Hepatocyte (in vitro differentiated cells): ENCODE measurements at regions not wholly inside any gene's neighbourhood (a gene's known extent, or its start where the extent isn't known, plus 50 kb on each side); places are given as distances from the start of the nearest gene placed in this dataset.

Experiments
- DNase-seq: peaks from one replicate; pipeline ENCODE4 v3.0.0-alpha.2; 2016; ENCODE audit warnings: low spot score
- H2AFZ ChIP-seq: fragments of 200-600 bp; sonication (generic); 2 replicates; pipeline ENCODE4 v1.6.0; 2016; ENCODE audit warnings: antibody characterized with exemption, mild to moderate bottlenecking
- H3K27ac ChIP-seq: fragments of 200-600 bp; sonication (generic); 2 replicates; pipeline ENCODE4 v1.5.1; 2016; ENCODE audit warnings: mild to moderate bottlenecking
- H3K27me3 ChIP-seq: fragments of 200-600 bp; sonication (generic); 2 replicates; pipeline ENCODE4 v1.6.1; 2016
- H3K36me3 ChIP-seq: fragments of 200-600 bp; sonication (generic); replicated peaks from 2 replicates; pipeline ENCODE4 v1.5.1; 2016; ENCODE audit warnings: low read depth; ENCODE audit not compliant: insufficient read depth
- H3K4me1 ChIP-seq: fragments of 200-600 bp; sonication (generic); 2 replicates; pipeline ENCODE4 v1.5.1; 2016; ENCODE audit warnings: mild to moderate bottlenecking, moderate library complexity; ENCODE audit not compliant: insufficient read depth
- H3K4me2 ChIP-seq: fragments of 200-600 bp; sonication (generic); 2 replicates; pipeline ENCODE4 v1.6.0; 2016
- H3K4me3 ChIP-seq: fragments of 200-600 bp; sonication (generic); 2 replicates; pipeline ENCODE4 v1.5.1; 2016; ENCODE audit warnings: mild to moderate bottlenecking
- H3K79me2 ChIP-seq: fragments of 200-600 bp; sonication (generic); 2 replicates; pipeline ENCODE4 v1.6.0; 2017; ENCODE audit warnings: mild to moderate bottlenecking
- H3K9me2 ChIP-seq: fragments of 200-600 bp; sonication (generic); replicated peaks from 2 replicates; pipeline ENCODE4 v1.6.0; 2017; ENCODE audit warnings: mild to moderate bottlenecking; ENCODE audit not compliant: insufficient read depth
- H3K9me3 ChIP-seq: fragments of 200-600 bp; sonication (generic); 2 replicates; pipeline ENCODE4 v1.5.1; 2016; ENCODE audit warnings: low read depth, mild to moderate bottlenecking
- H4K20me1 ChIP-seq: fragments of 200-600 bp; sonication (generic); 2 replicates; pipeline ENCODE4 v1.6.0; 2016; ENCODE audit warnings: mild to moderate bottlenecking; ENCODE audit not compliant: insufficient read depth, poor library complexity, severe bottlenecking
- CTCF ChIP-seq: fragments of 200-600 bp; sonication (generic); IDR thresholded peaks from 2 replicates; pipeline ENCODE4 v1.5.1; 2016; ENCODE audit warnings: antibody characterized with exemption, mild to moderate bottlenecking; ENCODE audit not compliant: poor library complexity
- EZH2 ChIP-seq: fragments of 200-600 bp; sonication (generic); IDR thresholded peaks from 2 replicates; pipeline ENCODE4 v1.6.1; 2016; ENCODE audit warnings: antibody characterized with exemption, mild to moderate bottlenecking, borderline replicate concordance
- EZH2phosphoT487 ChIP-seq: fragments of 200-600 bp; sonication (generic); IDR thresholded peaks from one replicate; pipeline ENCODE4 v1.6.1; 2018; ENCODE audit warnings: antibody characterized with exemption, mild to moderate bottlenecking, low read depth, moderate library complexity; ENCODE audit not compliant: unreplicated experiment, severe bottlenecking
- WGBS: methylation state at CpG from one replicate; pipeline ENCODE4 v1.1.6; 2016; ENCODE audit warnings: low lambda C conversion rate; ENCODE audit errors: missing lambda C conversion rate; 5-methylcytosine and 5-hydroxymethylcytosine counted together

DNA sequence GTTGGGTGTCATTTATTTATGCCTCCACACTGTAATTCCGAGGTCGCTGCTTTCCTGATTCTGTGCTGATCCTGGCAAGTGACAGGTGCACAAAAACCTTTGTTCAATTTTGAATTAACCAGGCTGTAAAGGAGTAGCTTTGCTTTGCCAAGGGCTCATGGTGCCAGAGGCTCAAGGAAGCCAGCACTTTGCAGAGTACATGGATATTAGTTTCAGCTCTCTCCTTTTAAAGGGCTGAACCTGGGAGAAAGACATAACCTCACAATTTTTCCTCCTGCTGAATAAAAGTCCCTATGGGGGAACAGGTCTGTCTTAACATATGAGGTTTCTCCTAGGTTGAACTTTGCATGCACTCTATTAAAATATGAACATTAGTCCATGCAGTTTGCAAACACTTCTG is 227.6 kb upstream of the WSB1 start:
- no peak for TF ChIP-seq CTCF
- TF ChIP-seq EZH2, result no peak
- TF ChIP-seq EZH2phosphoT487, result no peak
- 33% methylated on average over 2 of the region's 2 CpGs for WGBS
- Histone ChIP-seq H2AFZ (no peak overlapping the region), H3K4me1 (no peaks in the 10 kb centered on the region), H4K20me1 (no peaks in the 10 kb centered on the region), H3K79me2 (no peaks in the 10 kb centered on the region), H3K9me2 (no peaks in the 10 kb centered on the region), H3K4me3 (no peak overlapping the region), H3K27ac (no peak overlapping the region), H3K27me3 (no peaks in the 10 kb centered on the region), H3K36me3 (no peaks in the 10 kb centered on the region), H3K9me3 (no peaks in the 10 kb centered on the region), H3K4me2 (no peak overlapping the region)
- DNase-seq, result no peak

GRCh38 chr17:27069842-27070508 is 223.9 kb upstream of the WSB1 start:
- Histone ChIP-seq H3K4me1 (no peaks in the 10 kb centered on the region), H3K9me2 (no peaks in the 10 kb centered on the region), H3K9me3 (no peaks in the 10 kb centered on the region), H4K20me1 (no peaks in the 10 kb centered on the region), H3K27ac (no peak overlapping the region), H3K4me2 (no peak overlapping the region), H3K36me3 (no peaks in the 10 kb centered on the region), H2AFZ (no peak overlapping the region), H3K4me3 (no peak overlapping the region), H3K79me2 (no peaks in the 10 kb centered on the region), H3K27me3 (no peaks in the 10 kb centered on the region)
- TF ChIP-seq CTCF, result no peak
- no peak for TF ChIP-seq EZH2
- TF ChIP-seq EZH2phosphoT487, result no peak
- DNase-seq, result no peak

GRCh38 chr17:27070836-27071235 is 223.1 kb upstream of the WSB1 start:
- Histone ChIP-seq H3K9me3 (no peaks in the 10 kb centered on the region), H3K4me1 (no peaks in the 10 kb centered on the region), H3K4me3 (no peak overlapping the region), H3K9me2 (no peaks in the 10 kb centered on the region), H3K27ac (no peak overlapping the region), H3K36me3 (no peaks in the 10 kb centered on the region), H2AFZ (no peak overlapping the region), H3K27me3 (no peaks in the 10 kb centered on the region), H4K20me1 (no peaks in the 10 kb centered on the region), H3K4me2 (no peak overlapping the region), H3K79me2 (no peaks in the 10 kb centered on the region)
- no peak for DNase-seq
- 36% methylated on average over 1 of the region's 1 CpG for WGBS
- no peak for TF ChIP-seq CTCF
- no peak for TF ChIP-seq EZH2phosphoT487
- no peak for TF ChIP-seq EZH2

GRCh38 chr17:27072885-27073284 is 221.0 kb upstream of the WSB1 start:
- WGBS, result 46% methylated on average over 3 of the region's 3 CpGs

More at GRCh38 chr17:27072885-27073284, 221.0 kb upstream of the WSB1 start:
- H3K4me2 ChIP-seq, result no peak overlapping the region
- no peaks in the 10 kb centered on the region for H3K36me3 ChIP-seq
- H3K4me1 ChIP-seq, result no peaks in the 10 kb centered on the region
- no peak for DNase-seq
- H2AFZ ChIP-seq, result no peak overlapping the region
- TF ChIP-seq EZH2phosphoT487, result no peak
- TF ChIP-seq EZH2, result no peak
- TF ChIP-seq CTCF, result no peak
- no peak overlapping the region for H3K4me3 ChIP-seq
- H3K27ac ChIP-seq, result no peak overlapping the region
- H3K27me3 ChIP-seq, result no peaks in the 10 kb centered on the region
- no peaks in the 10 kb centered on the region for H3K9me3 ChIP-seq
- H3K79me2 ChIP-seq, result no peaks in the 10 kb centered on the region
- H3K9me2 ChIP-seq, result no peaks in the 10 kb centered on the region
- no peaks in the 10 kb centered on the region for H4K20me1 ChIP-seq
